RWPE1 (cell line): ENCODE measurements at regions not wholly inside any gene's neighbourhood (a gene's known extent, or its start where the extent isn't known, plus 50 kb on each side); places are given as distances from the start of the nearest gene placed in this dataset.

Experiments used
- CTCF ChIA-PET: fragments of 350-600 bp; sonication (Branson Sonifier 250); formaldehyde crosslinking; extraction: SDS; loops from one replicate; lab custom pipeline; 2021; lab: Yijun Ruan, JAX
- POLR2A ChIA-PET: fragments of 400-600 bp; formaldehyde crosslinking; extraction: SDS; loops from one replicate; lab custom pipeline; 2020; ENCODE audit warnings: antibody characterized with exemption; ENCODE audit not compliant: low non-redundant PET; lab: Yijun Ruan, JAX
- DNase-seq: peaks from one replicate; pipeline ENCODE4 v3.0.0; 2012; ENCODE audit warnings: low spot score
- H3K27ac ChIP-seq: fragments of 450-650 bp; 2 replicates; pipeline ENCODE4 v1.5.1; 2017
- TF ChIP-seq, protein P1 (sequence below): fragments of 450-650 bp; conservative IDR thresholded peaks from 2 replicates; pipeline ENCODE4 v1.5.1; 2017; ENCODE audit warnings: low read depth, mild to moderate bottlenecking

DNA sequence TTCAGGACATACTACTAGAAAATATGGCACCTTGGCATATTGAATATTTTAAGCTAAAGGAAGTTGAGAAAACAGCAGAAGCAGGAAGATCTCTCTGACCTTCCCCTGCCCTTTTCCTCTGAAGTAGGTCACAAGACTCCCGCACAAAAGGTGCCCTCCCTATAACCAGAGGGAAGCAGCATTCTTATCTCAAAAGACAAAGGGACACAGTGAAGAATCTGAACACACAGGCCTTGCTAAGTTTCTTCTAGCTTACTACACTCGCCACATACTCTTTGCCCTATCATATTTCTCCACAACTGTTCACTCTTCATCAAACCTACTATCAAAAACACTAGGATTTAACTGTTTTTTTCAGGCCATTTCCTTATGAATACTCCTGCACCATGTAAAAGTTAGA lies 151.2 kb downstream of the ELOVL4 start:
- no peak for DNase-seq
- no peak overlapping the region for H3K27ac ChIP-seq
- POLR2A ChIA-PET: no interaction called here
- CTCF ChIA-PET: interaction anchor here (0.6 to 1.9 kb wide), 2 partner anchors 18 to 72 kb away, joined by 3 to 4 read pairs; no protein-coding TSS in a partner anchor
- TF ChIP-seq, protein P1, sequence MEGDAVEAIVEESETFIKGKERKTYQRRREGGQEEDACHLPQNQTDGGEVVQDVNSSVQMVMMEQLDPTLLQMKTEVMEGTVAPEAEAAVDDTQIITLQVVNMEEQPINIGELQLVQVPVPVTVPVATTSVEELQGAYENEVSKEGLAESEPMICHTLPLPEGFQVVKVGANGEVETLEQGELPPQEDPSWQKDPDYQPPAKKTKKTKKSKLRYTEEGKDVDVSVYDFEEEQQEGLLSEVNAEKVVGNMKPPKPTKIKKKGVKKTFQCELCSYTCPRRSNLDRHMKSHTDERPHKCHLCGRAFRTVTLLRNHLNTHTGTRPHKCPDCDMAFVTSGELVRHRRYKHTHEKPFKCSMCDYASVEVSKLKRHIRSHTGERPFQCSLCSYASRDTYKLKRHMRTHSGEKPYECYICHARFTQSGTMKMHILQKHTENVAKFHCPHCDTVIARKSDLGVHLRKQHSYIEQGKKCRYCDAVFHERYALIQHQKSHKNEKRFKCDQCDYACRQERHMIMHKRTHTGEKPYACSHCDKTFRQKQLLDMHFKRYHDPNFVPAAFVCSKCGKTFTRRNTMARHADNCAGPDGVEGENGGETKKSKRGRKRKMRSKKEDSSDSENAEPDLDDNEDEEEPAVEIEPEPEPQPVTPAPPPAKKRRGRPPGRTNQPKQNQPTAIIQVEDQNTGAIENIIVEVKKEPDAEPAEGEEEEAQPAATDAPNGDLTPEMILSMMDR: no peak

DNA sequence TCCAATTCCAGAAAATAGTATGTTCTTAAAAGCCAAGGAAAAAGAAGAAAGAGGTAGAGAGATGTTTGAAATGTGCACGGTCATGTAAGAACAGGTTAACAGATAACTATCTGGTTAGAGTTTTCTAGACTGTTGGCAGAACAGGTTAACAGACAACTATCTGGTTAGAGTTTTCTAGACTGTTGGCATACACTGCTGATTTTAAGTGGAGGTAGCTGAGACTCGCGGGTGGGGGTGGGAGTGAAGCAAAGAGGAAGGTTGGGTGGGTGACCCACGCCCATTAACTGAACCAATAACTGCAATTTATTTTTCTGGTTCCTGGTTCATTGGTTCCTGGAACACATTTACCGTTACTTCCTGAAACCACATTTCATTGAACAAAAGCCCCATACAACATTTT lies 157.5 kb downstream of the ELOVL4 start:
- TF ChIP-seq, protein P1: no peak
- DNase-seq: no peak
- ChIA-PET CTCF (interaction anchor here (0.6 kb wide), 1 partner anchor 340 kb away, joined by 5 read pairs; no protein-coding TSS in a partner anchor), POLR2A (no interaction called here)
- no peak overlapping the region for H3K27ac ChIP-seq

DNA sequence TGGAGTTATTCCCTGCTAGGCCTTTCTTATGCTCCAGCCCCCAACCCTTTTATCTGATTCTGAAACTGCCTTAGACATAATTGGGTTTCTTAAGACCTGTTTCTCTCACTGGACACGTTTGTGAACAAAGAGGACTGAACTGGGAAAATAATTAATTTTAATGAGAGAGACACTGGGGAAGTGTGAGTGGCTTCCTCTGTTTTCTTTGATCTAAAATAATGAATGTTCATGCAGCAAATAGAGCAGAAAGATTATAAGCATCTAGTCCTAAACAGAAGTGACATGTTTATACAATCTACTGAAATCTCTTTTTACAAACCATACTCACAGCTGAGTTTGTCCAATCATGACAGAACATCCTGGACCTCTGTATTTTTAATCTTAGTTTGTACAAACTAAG lies 157.6 kb downstream of the SH3BGRL2 start:
- no peak overlapping the region for H3K27ac ChIP-seq
- DNase-seq: no peak
- ChIA-PET CTCF (interaction anchor here (0.6 kb wide), 1 partner anchor 80 kb away, joined by 3 read pairs; no protein-coding TSS in a partner anchor), POLR2A (no interaction called here)
- TF ChIP-seq, protein P1: no peak

DNA sequence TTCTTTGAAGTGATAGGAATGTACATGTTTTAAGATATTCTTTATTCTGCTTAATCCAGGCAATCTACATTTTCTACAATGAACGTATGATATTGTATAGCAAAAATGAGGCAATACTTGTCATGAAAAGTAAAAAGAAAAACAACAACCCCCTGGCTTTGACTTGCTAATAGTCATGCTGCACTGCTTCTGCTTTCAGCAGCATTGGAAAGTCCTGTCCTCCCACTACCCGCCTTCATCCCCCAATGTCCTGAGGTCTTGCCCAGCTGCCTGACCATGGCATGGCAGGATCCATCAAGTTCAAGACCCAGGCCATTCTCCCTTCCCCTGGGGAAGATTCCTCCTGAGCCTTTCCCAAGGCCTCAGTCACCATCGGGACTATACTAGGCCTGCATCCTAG lies 156.5 kb downstream of the SH3BGRL2 start:
- TF ChIP-seq, protein P1: no peak
- ChIA-PET CTCF (no interaction called here), POLR2A (no interaction called here)
- no peak for DNase-seq
- H3K27ac ChIP-seq: no peak overlapping the region

DNA sequence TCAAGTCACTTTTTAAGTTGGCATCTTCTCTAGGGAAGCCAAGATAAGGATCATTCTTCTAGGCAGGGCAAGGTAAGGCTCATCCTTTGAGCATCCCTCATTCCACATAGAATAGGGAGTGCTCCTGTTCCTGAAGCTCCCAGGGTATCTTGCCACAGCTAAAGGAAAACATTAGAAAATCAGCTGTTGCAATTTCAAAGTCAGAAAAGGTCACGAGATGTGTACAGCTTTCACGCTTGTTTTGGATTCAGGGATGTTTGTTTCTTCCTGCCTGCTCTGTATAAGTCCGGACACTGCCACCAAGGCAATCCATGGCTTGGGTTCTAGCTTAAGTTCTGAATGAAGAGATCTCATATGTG lies 153.2 kb downstream of the SH3BGRL2 start:
- POLR2A ChIA-PET: no interaction called here
- no peak for DNase-seq
- H3K27ac ChIP-seq: no peak overlapping the region
- CTCF ChIA-PET: no interaction called here
- TF ChIP-seq, protein P1: no peak

DNA sequence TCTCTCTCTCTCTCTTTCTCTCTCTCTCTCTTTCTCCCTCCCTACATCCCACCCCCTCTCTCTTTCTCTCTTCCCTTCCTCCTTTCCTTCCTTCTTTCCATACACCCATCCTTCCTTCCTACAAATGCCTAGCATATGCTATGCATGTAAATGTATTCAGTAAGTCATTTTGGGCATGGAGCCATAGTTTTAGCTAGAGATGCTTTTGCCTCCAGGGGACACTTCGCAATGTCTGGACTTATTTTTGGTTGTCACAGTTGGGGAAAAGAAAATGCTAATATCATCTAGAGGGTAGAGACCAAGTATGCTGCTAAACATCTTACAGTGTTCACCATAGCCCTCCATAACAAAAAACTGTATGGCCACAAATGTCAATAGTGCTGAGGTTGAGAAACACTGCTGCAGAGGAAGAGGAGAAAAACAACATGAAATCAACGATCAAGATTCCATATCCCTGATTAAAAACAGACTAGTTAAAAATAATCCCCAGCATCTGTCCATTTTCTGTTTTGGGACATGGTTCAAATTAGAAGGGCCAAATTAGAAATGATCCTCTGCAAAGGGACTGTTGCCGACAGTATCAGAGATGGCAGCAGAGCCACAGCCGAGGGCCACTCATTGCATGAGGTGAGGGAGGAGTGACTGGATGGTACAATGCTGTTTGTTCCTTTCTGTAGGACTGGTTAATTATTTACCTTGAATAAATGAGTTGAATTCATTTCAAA lies 152.7 kb downstream of the SH3BGRL2 start:
- TF ChIP-seq, protein P1: no peak
- H3K27ac ChIP-seq: no peak overlapping the region
- ChIA-PET CTCF (no interaction called here), POLR2A (no interaction called here)
- DNase-seq: no peak
